ENCODE measurements at regions not wholly inside any gene's neighbourhood (a gene's known extent, or its start where the extent isn't known, plus 50 kb on each side); places are given as distances from the start of the nearest gene placed in this dataset.

DNA sequence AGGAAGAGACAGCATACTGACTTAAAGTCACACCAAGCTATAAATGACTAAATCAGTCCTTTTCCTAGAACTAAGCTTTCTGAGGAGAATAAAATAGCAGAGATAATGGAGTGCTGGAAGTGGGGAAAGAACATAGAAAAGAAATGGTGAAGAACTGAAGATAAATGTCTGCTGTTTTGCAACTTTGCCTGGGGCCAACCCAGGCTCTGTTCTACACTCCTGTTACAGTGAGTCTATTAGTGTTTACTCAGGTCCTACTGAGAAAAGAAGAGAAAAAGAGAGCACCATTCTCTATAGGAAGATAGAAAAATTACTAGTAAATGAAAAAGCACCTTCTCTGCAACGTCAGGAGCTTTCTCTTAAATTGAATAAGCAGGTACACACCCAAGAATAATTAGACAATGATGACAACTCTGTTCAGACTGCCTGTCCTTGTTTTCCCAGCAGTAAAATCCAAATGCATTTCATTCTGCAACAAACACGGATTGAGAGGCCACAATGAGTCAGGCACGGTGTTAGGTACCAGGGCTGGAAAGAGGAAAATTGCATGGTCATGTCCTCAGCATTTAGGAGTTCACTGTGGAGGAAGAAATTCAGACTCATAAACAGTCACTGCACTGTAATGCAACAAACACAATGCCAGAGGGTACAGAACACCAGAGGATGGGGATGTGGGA is 139.4 kb upstream of the CAMK1G start:
- TF ChIP-seq, protein P1, sequence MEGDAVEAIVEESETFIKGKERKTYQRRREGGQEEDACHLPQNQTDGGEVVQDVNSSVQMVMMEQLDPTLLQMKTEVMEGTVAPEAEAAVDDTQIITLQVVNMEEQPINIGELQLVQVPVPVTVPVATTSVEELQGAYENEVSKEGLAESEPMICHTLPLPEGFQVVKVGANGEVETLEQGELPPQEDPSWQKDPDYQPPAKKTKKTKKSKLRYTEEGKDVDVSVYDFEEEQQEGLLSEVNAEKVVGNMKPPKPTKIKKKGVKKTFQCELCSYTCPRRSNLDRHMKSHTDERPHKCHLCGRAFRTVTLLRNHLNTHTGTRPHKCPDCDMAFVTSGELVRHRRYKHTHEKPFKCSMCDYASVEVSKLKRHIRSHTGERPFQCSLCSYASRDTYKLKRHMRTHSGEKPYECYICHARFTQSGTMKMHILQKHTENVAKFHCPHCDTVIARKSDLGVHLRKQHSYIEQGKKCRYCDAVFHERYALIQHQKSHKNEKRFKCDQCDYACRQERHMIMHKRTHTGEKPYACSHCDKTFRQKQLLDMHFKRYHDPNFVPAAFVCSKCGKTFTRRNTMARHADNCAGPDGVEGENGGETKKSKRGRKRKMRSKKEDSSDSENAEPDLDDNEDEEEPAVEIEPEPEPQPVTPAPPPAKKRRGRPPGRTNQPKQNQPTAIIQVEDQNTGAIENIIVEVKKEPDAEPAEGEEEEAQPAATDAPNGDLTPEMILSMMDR (IDR thresholded peaks at IDR 0.05): no peak
- no peak for TF ChIP-seq ZFX (IDR thresholded peaks at IDR 0.05; ENCODE audit: borderline replicate concordance)
- H3K27ac ChIP-seq: no peak overlapping the region

DNA sequence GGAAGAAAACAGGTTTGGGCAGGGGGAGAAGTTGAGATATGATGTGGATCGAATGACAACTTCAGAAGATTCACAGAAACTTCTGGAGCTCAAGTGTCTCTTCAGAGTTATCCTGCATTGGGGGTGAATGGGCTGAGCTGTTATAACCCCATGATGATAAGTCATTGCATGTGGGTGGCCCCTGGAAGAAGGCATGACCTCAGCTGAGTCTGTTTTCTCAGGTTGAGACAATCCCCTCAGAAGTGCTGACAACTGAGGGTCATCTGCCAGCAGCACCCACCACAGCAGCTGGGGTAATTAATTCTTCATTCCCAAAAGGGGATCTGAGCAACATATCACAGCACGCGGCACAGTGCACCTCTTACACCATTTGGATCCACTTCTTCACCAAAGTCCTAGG is 138.6 kb upstream of the CAMK1G start:
- H3K27ac ChIP-seq: no peak overlapping the region
- TF ChIP-seq ZFX (IDR thresholded peaks at IDR 0.05; ENCODE audit: borderline replicate concordance): no peak
- TF ChIP-seq, protein P1 (IDR thresholded peaks at IDR 0.05): no peak

DNA sequence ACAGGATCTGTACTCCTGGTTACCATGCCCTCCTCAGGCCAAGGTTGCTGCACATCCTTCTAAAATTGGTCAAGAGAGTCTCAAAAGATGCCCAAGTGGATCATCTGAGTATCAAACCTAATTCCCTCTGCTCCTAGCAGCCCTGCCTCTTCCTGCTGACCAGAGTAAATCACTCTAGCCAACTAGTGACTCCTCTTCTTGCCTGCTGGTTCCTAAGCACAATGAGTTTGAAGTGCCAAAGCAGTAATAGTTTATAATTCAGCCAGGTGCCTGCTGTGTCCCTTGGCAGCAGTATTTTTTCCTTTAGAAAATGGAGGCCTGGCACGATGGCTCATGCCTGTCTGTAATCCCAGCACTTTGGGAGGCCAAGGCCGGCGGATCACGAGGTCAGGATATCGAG is 137.9 kb upstream of the CAMK1G start:
- no peak overlapping the region for H3K27ac ChIP-seq
- TF ChIP-seq, protein P1 (IDR thresholded peaks at IDR 0.05): no peak
- no peak for TF ChIP-seq ZFX (IDR thresholded peaks at IDR 0.05; ENCODE audit: borderline replicate concordance)

DNA sequence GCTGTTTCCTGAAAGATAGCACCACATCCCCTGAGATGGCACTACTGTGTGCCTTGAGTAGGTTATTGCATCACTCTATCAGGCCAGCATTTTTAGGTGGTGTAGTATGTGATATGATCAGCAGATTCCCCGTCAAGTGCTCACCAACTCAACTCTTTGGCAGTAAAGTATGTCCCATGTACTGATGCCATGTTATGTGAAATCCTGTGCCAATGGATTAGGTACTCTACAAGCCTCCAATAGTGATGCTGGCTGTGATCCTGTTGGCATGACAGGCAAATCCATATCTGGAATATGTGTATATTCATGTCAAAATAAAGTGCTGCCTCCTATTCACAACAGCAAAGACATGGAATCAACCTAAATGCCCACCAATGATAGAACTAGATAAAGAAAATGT is 137.2 kb upstream of the CAMK1G start:
- H3K27ac ChIP-seq: no peak overlapping the region
- TF ChIP-seq, protein P1 (IDR thresholded peaks at IDR 0.05): no peak
- no peak for TF ChIP-seq ZFX (IDR thresholded peaks at IDR 0.05; ENCODE audit: borderline replicate concordance)

DNA sequence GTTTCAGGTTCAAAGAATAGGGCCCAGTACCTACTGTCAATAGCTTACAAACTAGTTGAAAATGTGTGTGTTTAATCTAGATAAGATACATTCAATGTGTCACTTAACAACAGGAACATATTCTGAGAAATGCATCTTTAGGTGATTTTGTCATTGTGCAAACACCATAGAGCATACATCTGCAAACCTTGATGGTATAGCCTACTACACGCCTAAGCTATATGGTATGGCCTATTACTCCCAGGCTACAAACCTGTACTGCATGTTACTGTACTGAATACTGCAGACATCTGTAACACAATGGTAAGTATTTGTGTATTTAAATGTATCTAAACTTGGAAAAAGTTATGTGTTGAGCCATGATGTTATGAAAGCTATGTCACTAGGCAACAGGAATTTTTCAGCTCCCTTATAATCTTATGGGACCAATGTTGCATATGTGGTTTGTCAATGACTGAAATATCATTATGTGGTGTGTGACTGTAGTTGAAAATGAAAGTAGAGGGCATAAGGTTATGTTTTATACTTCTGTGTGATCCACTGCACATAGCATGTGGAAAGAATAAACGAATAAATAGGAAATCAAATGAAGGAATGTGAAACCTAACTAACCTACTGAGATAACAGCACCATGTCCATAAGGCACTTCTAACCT is 129.0 kb upstream of the CAMK1G start:
- TF ChIP-seq ZFX (IDR thresholded peaks at IDR 0.05; ENCODE audit: borderline replicate concordance): no peak
- TF ChIP-seq, protein P1 (IDR thresholded peaks at IDR 0.05): no peak

DNA sequence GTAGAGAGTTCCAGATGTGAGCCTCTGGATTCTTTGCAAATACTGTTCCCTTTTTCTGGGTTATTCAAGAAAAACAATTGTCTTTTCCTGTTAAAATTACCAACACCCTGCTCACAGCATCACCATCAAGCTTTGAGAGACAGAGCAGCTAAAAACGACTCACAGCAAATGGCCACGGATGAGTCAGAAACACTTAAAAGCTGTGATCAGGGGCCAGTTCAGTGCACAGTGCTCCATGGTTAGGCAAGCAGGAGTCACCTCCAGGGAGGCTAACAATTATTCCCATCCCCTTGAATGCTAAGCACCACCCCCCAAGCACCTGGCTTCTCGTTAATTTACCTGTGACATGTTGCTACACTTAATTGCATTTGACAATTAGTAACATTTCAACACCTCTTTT is 128.4 kb upstream of the CAMK1G start:
- no peak overlapping the region for H3K27ac ChIP-seq
- TF ChIP-seq, protein P1 (IDR thresholded peaks at IDR 0.05): no peak
- no peak for TF ChIP-seq ZFX (IDR thresholded peaks at IDR 0.05; ENCODE audit: borderline replicate concordance)

More for the DNA sequence above, 129.0 kb upstream of the CAMK1G start:
- no peak overlapping the region for H3K27ac ChIP-seq

DNA sequence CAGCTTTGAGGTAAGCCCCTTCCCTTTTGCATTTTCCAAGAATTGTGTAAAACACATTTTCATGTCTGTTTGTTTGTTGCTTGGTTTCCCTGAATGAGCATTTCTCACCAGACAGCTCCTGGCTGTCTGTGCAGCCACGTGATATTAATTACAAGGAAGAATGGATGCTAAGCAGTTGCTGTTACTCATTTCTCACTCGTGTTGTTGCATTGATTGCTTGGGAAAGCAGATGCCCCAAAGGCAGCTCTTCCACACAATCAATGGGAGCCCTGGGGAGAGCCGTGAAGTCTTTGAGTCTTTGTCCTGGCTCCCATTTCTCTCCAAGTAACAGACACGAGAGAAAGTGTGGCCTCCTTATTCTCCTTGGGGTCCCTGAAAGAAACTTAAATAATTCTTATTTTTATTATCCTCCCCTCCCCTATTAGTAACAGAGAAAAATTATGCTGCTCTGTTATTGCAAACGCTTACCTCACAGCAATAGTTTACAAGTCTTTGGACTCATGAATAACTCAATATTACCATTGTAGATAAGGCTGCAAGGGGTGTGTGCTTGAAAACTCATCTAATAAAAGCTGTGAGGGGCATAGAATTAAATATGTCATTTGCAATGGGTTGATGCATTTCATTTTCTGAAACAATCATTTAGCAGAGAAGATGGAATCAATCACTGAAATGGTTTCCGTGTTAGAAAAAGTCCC is 127.7 kb upstream of the CAMK1G start:
- no peak for TF ChIP-seq ZFX (IDR thresholded peaks at IDR 0.05; ENCODE audit: borderline replicate concordance)
- TF ChIP-seq, protein P1 (IDR thresholded peaks at IDR 0.05): no peak
- no peak overlapping the region for H3K27ac ChIP-seq
